Transverse colon (tissue), 4 donors: ENCODE measurements at regions not wholly inside any gene's neighbourhood (a gene's known extent, or its start where the extent isn't known, plus 50 kb on each side); places are given as distances from the start of the nearest gene placed in this dataset.

Source experiments
- DNase-seq: peaks from one replicate; pipeline ENCODE4 v3.0.0-alpha.2; 2019
- H3K27ac ChIP-seq, 4 donors: fragments of 200-600 bp; sonication (generic); 2 replicates each; pipeline ENCODE4 v1.5.1; 2016 to 2018; ENCODE audit warnings: inconsistent platforms in 4 of 4
- H3K27me3 ChIP-seq: fragments of 200-600 bp; sonication (generic); 2 replicates; pipeline ENCODE4 v1.5.1; 2017; ENCODE audit warnings: inconsistent platforms
- H3K36me3 ChIP-seq, 4 donors: fragments of 200-600 bp; sonication (generic); 2 replicates each; pipeline ENCODE4 v1.5.1; 2017 to 2019; ENCODE audit warnings: inconsistent platforms in 4 of 4
- H3K4me1 ChIP-seq, 4 donors: fragments of 200-600 bp; sonication (generic); 2 replicates each; pipeline ENCODE4 v1.5.1; 2017 to 2020; ENCODE audit warnings: inconsistent platforms in 4 of 4
- H3K4me3 ChIP-seq, 4 donors: fragments of 200-600 bp; sonication (generic); 1 replicate in 1 of 4; 2 replicates in 3 of 4; pipeline versions ENCODE4 v1.5.1 to v1.6.1; 2017 to 2019; ENCODE audit warnings: inconsistent platforms in 4 of 4
- H3K9me3 ChIP-seq, 2 donors: fragments of 200-600 bp; sonication (generic); 2 replicates each; pipeline ENCODE4 v1.5.1; 2017 to 2019; ENCODE audit warnings: inconsistent platforms in 2 of 2
- CTCF ChIP-seq, 5 experiments: fragments of 200-600 bp in 3 of 5; fragments of 450-650 bp in 2 of 5; sonication (generic) in 3 of 5; IDR thresholded peaks; 1 replicate in 2 of 5; 2 replicates in 3 of 5; pipeline ENCODE4 v1.5.1; 2016 to 2017; ENCODE audit warnings: antibody characterized with exemption in 5 of 5, inconsistent platforms in 3 of 5, mild to moderate bottlenecking in 2 of 5, moderate library complexity in 1 of 5
- EP300 ChIP-seq: sonication (generic); formaldehyde crosslinking; IDR thresholded peaks from one replicate; pipeline ENCODE4 v1.6.1; 2017; ENCODE audit warnings: antibody characterized with exemption, low read depth
- POLR2A ChIP-seq: fragments of 450-650 bp; IDR thresholded peaks from one replicate; pipeline ENCODE4 v1.6.1; 2016; ENCODE audit warnings: antibody characterized with exemption, mild to moderate bottlenecking, moderate library complexity
- POLR2AphosphoS5 ChIP-seq, 3 donors: sonication (generic); formaldehyde crosslinking; IDR thresholded peaks; one replicate each; pipeline ENCODE4 v1.6.1; 2016; ENCODE audit warnings: antibody characterized with exemption in 3 of 3
- WGBS, 2 donors: methylation state at CpG; one replicate each; pipeline ENCODE4 v1.1.5; 2018; ENCODE audit warnings: low coverage in 1 of 2; 5-methylcytosine and 5-hydroxymethylcytosine counted together
- in situ Hi-C, 4 donors: fragments of 200-750 bp; cut with MboI; loops; one replicate each; pipeline versions ENCODE4 v1.15.0 to v1.15.1; 2017; ENCODE audit warnings: low sequenced_read_pairs in 3 of 4, low pct_ligation_motif_present in 1 of 4, low pct_unique_long_range_greater_than_20kb in 1 of 4
- intact Hi-C: fragments of 100-400 bp; cut with DNase I; formaldehyde crosslinking; loops from one replicate; pipeline ENCODE4 v1.15.1; 2023; ENCODE audit warnings: low total_unique reads

- TF ChIP-seq CTCF (IDR thresholded peaks at IDR 0.05) (no peak), POLR2A (no peak), EP300 (no peak)
- 33 to 55% methylated on average over 1 of the region's 1 CpG for WGBS, 2 donors
- Histone ChIP-seq H3K4me3 (no peak overlapping the region), H3K27me3 (no peaks in the 10 kb centered on the region), H3K27ac (no peak overlapping the region), H3K9me3 (no peaks in the 10 kb centered on the region), H3K36me3 (no peaks in the 10 kb centered on the region), H3K4me1 (no peaks in the 10 kb centered on the region)
- intact Hi-C loops, result no loop called here
- in situ Hi-C loops, result no loop called here
- DNase-seq, result no peak
Measured at GRCh38 chr3:162217647-162218046, 721.0 kb downstream of the OTOL1 start.

- no peak for DNase-seq
- no peaks in the 10 kb centered on the region for H3K36me3 ChIP-seq
- H3K4me1 ChIP-seq, result no peaks in the 10 kb centered on the region
- TF ChIP-seq POLR2AphosphoS5 (IDR thresholded peaks at IDR 0.05) (no peak), POLR2A (no peak), CTCF (IDR thresholded peaks at IDR 0.05) (no peak), EP300 (no peak)
- in situ Hi-C loops, result no loop called here
- H3K27me3 ChIP-seq, result no peaks in the 10 kb centered on the region
- H3K4me3 ChIP-seq, result no peak overlapping the region
- H3K27ac ChIP-seq, result no peak overlapping the region
- no peaks in the 10 kb centered on the region for H3K9me3 ChIP-seq
- intact Hi-C loops, result no loop called here
- WGBS, 2 donors, result 82 to 87% methylated on average over 4 of the region's 4 CpGs
Measured at GRCh38 chr3:162218479-162218878, 721.9 kb downstream of the OTOL1 start.

GRCh38 chr3:162224746-162225145 is 728.1 kb downstream of the OTOL1 start:
- no peak for DNase-seq
- WGBS, 2 donors, result 87 to 92% methylated on average over 4 of the region's 4 CpGs

GRCh38 chr3:162236949-162237348 is 740.3 kb downstream of the OTOL1 start:
- H3K27ac ChIP-seq, result no peak overlapping the region
- H3K4me3 ChIP-seq, result no peak overlapping the region
- TF ChIP-seq POLR2AphosphoS5 (IDR thresholded peaks at IDR 0.05), result no peak
- TF ChIP-seq POLR2A, result no peak
- TF ChIP-seq EP300, result no peak
- no peak for TF ChIP-seq CTCF (IDR thresholded peaks at IDR 0.05)
- intact Hi-C loops (no loop called here), in situ Hi-C loops (no loop called here)
- no peak for DNase-seq
- no peaks in the 10 kb centered on the region for H3K9me3 ChIP-seq
- H3K4me1 ChIP-seq, result no peaks in the 10 kb centered on the region
- no peaks in the 10 kb centered on the region for H3K36me3 ChIP-seq
- no peaks in the 10 kb centered on the region for H3K27me3 ChIP-seq
- 80 to 84% methylated on average over 5 of the region's 5 CpGs for WGBS, 2 donors

More at GRCh38 chr3:162224746-162225145, 728.1 kb downstream of the OTOL1 start:
- no peaks in the 10 kb centered on the region for H3K36me3 ChIP-seq
- no peak overlapping the region for H3K27ac ChIP-seq
- H3K9me3 ChIP-seq, result no peaks in the 10 kb centered on the region
- no peak overlapping the region for H3K4me3 ChIP-seq
- no peaks in the 10 kb centered on the region for H3K4me1 ChIP-seq
- TF ChIP-seq POLR2AphosphoS5 (IDR thresholded peaks at IDR 0.05) (no peak), POLR2A (no peak), CTCF (IDR thresholded peaks at IDR 0.05) (no peak), EP300 (no peak)
- intact Hi-C loops, result no loop called here
- in situ Hi-C loops, result no loop called here
- H3K27me3 ChIP-seq, result no peaks in the 10 kb centered on the region
